ENCODE measurements at regions not wholly inside any gene's neighbourhood (a gene's known extent, or its start where the extent isn't known, plus 50 kb on each side); places are given as distances from the start of the nearest gene placed in this dataset.
"Not testable (repeated sequence)": the region's sequence is repeated elsewhere in the genome, so short reads cannot be mapped to it uniquely, and the experiment has no call there.

DNA sequence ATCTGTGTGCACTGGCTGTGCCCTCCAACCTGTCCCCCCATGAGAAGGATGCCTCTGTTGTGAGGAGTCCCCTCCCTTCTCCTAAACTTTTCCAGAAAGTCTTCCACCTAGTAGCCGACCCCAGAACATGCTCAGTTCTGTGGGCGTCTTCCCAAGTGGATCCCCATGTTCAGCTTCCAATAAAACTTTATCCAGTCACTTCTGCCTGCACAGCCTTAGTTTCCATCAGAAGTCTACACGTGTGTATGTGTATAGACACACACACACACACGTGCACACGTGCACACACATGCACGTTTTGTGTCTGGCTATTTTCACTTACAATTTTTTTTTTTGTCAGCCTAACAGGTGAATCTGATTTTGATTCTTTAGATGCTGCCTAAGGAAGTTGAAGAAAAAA is 115.1 kb downstream of the RTP5 start:
- FAIRE-seq = no peak

- not testable (repeated sequence) for FAIRE-seq
Measured at GRCh38 chr2:241985161-241985985, 115.8 kb downstream of the RTP5 start.

- no peak for FAIRE-seq
Measured at GRCh38 chr2:241985986-241986329, 116.4 kb downstream of the RTP5 start.

DNA sequence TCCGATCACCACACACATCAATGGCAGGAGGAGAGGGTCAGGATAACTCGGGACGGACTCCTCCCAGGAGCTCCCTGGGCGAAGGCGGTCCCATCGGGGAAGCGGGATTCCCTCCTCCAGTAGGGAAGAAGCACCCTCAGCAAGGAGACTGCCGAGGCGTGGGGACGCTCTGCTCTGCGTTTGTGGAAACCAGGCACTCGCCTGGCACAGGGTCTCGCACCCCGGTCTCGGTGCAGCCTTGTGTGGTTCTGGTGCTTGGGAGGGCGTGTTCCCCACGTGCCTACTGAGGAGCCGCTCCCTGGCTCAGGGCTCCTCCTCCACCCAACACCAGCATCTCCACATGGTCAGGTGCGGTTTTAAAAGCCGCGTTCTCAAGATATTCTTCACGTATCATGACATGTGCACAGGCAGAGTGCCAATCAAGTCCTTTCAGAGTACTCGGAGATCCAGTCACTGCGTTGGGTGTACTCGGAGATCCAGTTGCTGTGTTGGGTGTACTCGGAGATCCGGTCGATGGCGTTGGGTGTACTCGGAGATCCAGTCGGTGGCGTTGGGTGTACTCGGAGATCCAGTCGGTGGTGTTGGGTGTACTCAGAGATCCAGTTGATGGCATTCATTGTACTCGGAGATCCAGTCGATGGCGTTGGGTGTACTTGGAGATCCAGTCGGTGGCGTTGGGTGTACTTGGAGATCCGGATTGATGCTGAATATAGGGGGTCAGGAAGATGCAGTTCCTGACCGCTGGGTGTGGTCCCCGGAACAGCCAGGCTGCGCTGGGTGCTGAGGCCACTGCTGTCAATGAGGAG is 117.5 kb downstream of the RTP5 start:
- FAIRE-seq = no peak

- no peak for FAIRE-seq
Measured at GRCh38 chr2:241987726-241988125, 118.2 kb downstream of the RTP5 start.

DNA sequence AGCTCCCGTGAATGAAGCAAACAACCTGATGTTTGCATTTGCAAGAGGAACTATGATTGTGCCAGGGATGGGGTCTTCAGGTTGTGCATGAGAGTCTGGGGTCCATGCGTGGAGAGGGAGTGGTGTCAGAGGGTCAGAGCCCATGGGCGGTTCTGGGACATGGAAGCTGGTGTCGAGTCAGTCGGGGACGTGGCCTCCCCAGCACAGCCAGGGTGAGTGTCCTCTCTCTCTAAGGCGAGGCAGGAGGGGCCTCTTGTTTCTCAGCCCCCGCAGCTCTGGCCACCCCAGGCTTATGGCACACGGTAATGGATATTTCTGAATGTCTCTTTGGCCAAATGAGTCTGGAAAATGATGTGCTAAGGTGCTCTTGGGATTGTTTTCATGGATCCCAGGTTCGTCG is 118.6 kb downstream of the RTP5 start:
- FAIRE-seq = no peak

- FAIRE-seq = no peak
Measured at GRCh38 chr2:241989074-241989473, 119.5 kb downstream of the RTP5 start.

DNA sequence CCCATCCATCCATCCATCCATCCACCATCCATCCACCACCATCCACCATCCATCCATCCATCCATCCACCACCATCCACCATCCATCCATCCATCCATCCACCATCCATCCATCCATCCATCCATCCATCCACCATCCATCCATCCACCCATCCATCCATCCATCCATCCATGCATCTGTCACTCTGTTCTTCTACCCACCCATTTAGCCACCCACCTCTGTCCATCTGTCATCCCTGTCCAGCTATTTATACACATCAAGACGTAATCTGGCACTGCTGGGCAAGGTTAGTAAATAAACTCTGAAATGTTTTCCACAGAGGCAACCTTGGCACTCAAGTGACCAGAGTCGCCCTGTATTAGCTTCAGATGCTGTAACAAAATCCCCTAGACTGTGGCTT is 120.9 kb downstream of the RTP5 start:
- no peak for FAIRE-seq

DNA sequence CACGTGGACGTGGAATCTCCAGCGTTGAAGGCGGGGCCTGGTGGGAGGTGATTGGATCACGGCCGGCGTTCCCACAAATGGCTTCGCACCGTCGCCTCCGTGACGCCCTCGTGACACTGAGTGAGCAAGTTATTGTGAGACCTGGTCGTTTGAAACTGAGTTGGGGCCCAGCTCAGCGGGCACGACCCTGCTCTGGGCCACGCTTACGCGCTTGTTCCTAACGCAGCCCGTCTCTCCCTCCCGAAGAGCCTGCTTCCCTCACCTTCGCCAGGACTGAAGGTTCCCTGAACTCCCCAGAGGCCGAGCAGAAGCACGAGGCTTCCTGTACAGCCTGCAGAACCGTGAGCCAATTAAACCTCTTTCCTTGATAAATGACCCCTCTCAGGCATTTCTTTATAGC is 121.8 kb downstream of the RTP5 start:
- FAIRE-seq = no peak

DNA sequence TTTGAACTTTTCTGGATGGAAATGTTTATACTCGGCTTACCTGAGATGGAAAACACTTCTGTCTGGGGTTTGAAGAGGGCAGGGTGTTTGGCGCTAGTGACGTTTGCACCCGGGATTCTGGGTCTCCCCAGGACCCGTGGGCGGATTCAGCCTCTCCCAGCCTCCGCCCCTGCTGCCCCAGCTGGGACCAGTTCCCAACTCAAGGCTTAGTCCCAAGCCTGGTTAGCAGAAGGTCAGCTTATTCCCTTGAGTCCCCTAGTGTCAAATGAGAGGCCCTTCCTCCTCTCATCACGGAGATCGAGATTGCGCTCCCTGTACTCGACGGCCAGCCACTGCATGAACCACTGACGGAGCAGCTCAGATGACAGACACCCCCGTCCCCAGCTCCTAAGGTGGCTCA is 123.2 kb downstream of the RTP5 start:
- no peak for FAIRE-seq

DNA sequence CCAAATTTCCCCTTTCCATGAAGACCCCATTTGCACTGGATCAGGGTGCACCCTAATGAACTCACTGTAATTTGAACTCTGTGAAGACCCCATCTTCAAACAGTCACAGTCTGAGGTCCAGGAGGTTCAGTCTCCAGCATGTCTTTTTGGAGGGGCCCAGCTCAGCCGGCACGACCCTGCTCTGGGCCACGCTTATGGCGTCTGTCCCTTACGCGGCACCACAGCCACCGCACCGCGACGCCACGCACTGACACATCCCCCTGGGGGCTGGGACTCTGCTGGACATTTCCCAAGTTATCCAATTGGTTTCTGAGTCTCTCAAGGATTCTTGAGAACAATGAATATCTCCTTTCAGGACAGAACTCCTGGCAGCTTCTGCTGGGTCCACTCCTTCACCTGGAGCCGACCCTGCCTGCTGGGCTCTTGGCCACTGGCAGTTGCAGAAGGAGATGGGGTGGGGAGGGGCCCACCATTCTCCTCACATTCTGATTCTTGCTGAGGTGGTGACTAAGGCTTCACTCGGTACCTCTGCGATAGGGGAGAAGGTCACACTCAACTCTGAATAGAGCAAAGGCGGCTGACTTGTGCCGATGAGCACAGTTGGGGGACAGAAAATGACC is 124.0 kb downstream of the RTP5 start:
- FAIRE-seq = no peak

DNA sequence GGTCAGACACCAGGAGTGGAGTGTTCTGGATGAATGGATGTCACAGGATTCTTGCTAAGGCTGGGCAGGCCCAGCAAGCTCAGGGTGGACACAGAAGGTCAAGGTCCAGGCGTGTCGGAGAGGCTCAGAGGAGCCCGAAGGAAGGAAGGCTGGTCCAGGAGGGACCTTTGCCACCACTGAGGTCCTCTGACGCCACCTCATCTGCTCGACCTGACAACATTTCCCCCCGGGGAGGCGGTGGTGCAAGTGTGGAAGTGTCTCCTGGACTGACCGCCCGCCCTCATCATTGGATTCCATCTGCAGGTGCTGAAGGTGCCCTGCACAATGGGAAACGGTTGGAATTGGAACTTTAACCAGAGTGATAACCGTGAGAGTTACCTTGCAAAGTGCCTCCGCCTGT is 124.6 kb downstream of the RTP5 start:
- FAIRE-seq = no peak

DNA sequence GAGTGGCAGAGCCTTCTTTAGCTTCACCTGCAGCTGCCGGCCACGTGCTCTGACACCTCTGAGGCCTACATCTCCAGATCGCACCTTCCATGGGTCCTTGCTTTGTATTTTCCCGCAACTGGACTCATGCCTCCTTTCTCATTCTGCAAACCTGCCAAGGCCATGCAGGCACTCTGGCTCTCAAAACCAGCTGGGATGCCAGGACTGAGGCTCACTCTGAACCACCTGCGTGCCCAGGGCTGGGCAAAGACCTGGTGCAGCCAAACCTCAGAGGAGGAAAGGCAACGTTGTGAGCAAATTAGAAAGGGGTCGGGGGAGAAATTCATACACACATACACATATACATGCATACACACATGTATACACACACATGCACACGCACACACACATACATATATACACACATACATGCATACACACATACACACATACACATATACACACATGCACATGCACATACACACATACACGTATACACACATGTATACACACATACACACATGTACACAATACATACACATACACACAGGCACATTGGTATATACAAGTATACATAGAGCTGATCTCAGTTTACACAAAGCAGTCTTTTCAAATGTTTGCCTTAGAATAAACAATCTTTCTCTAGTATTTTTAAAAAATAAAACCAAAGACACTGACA is 125.2 kb downstream of the RTP5 start:
- no peak for FAIRE-seq

GRCh38 chr2:241996100-241996499 is 126.6 kb downstream of the RTP5 start:
- no peak for FAIRE-seq

GRCh38 chr2:241997017-241997416 is 127.5 kb downstream of the RTP5 start:
- FAIRE-seq = no peak

- no peak for FAIRE-seq
Measured at GRCh38 chr2:241999184-241999583, 129.7 kb downstream of the RTP5 start.

GRCh38 chr2:242001853-242002252 is 132.3 kb downstream of the RTP5 start:
- no peak for FAIRE-seq

- no peak for FAIRE-seq
Measured at GRCh38 chr2:242002944-242003343, 133.4 kb downstream of the RTP5 start.

DNA sequence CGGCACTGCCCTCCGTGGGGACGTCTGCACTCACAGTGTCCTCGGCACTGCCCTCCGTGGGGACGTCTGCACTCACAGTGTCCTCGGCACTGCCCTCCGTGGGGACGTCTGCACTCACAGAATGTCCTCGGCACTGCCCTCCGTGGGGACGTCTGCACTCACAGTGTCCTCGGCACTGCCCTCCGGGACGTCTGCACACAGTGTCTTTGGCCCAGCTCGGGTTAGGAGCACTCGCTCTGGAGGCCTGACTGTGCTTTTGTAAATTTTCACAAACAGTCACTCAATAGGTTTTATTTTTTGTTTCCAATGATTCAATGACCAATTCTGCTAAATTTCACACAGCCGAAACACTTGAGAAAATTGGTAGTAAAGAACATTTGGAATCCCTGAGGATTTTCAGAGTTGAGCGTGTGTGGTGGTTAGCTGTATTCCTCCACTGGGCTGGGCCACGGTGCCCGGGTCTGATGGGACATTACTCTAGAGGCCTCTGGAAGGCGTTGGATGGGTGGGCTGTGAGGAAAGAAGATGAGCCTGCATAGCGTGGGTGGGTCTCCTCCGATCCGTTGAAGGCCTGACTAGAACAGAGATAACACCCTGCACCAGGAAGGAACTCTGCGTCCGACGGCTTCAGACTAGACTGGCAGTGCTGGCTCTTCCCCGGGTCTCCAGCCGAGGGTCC is 134.8 kb downstream of the RTP5 start:
- no peak for FAIRE-seq

- FAIRE-seq = no peak
Measured at GRCh38 chr2:242004902-242005230, 135.3 kb downstream of the RTP5 start.

DNA sequence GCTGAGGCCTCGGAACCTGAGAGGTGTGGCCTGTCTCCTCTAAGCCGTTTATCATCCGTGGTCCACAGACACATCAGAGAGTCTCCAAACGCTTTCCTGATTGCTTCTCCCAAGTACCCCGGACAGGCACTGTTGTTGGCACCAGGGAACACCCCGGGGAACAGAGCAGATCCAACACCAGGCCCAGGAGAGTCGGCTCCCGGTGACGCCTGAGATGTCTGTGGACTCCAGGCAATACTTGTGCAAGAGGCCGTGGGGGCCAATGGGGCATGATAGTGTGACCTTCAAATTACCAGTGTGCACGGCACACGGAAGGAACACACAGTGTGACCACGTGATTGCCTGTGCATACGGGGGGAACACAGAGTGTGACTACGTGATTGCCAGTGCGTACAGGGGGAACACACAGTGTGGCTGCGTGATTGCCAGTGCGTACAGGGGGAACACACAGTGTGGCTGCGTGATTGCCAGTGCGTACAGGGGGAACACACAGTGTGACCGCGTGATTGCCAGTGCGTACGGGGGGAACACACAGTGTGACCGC is 136.6 kb downstream of the RTP5 start:
- not testable (repeated sequence) for FAIRE-seq

DNA sequence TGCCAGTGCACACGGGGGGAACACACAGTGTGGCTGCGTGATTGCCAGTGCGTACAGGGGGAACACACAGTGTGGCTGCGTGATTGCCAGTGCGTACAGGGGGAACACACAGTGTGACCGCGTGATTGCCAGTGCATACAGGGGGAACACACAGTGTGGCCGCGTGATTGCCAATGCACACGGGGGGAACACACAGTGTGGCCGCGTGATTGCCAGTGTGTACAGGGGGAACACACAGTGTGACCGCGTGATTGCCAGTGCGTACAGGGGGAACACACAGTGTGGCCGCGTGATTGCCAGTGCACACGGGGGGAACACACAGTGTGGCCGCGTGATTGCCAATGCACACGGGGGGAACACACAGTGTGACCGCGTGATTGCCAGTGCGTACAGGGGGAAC is 139.4 kb downstream of the RTP5 start:
- not testable (repeated sequence) for FAIRE-seq
